HG03439 (cell line): ENCODE measurements at regions not wholly inside any gene's neighbourhood (a gene's known extent, or its start where the extent isn't known, plus 50 kb on each side); places are given as distances from the start of the nearest gene placed in this dataset.

Source experiments
- ATAC-seq: cut with Tn5 transposase; IDR thresholded peaks from one replicate; pipeline ENCODE4 v1.9.1; 2021; ENCODE audit warnings: mild to moderate bottlenecking, moderate library complexity; ENCODE audit not compliant: unreplicated experiment

GRCh38 chr5:3943859-3944258 lies 348.2 kb downstream of the IRX1 start:
- ATAC-seq, result no peak

DNA sequence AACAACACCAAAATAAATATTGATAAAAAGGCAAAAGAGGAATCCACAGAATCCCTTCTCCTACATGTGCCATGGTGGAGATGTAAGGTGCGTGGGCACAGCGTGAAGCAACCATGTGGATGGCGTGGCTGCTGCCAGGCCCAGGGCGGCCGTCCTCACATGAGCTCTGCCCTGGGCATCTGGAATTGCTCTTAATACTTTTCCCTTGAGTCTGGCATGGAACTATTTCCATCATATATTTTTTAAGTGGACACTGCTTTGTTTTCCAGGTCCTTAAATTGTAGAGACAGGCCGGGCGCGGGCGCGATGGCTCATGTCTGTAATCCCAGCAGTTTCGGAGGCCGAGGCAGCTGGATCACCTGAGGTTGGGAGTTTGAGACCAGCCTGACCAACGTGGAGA lies 349.3 kb downstream of the IRX1 start:
- ATAC-seq, result no peak

DNA sequence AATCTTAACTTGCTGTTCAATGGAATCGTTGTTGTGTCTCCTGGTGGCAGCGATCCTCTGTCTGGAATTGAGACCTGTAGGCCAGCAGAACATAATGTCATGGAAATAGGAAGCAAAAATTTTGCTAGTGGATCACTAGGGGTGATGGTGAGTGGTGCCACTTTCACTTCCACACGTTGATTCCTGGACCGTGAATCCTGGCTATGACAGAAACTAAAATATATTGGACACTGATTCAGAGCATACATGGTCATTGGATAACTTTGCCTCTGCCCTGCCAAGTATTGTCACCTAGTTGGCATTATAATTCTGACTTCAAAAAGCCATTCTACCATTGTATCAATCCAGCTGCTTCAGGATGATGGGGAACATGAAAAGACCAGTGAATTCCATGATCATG lies 353.2 kb downstream of the IRX1 start:
- ATAC-seq, result no peak

GRCh38 chr5:3954199-3954598 lies 358.6 kb downstream of the IRX1 start:
- no peak for ATAC-seq

DNA sequence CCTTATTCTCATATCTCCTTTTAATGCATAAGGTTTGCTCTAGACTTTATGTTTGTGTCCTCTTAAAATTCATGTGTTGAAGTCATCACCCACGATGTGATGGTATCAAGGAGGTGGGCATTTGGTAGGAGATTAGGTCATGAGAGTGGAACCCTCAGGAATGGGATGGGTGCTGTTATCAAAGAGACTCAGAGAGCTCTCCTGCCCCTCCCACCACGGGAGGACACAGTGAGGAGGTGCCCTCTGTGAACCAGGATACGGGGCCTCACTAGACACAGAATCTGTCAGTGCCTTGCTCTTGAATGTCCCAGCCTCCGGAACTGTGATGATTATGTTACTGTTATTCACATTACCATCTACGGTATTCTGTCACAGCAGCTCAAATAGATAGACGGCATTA lies 359.0 kb downstream of the IRX1 start:
- ATAC-seq, result no peak

DNA sequence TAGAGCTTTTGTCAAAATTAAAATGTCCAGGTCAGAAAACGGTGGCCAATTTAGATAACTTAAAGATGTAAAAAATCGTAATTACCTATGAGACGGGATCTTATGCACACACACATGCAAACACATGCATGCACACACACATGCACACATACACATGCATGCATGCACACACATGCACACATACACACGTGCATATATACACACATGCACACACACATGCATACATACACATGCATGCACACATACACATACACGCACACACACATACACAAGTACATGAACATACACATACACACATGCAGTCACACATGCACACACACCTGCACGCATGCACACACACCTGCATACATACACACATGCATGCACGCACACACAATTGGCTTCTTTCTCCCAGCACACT lies 362.0 kb downstream of the IRX1 start:
- ATAC-seq, result no peak

DNA sequence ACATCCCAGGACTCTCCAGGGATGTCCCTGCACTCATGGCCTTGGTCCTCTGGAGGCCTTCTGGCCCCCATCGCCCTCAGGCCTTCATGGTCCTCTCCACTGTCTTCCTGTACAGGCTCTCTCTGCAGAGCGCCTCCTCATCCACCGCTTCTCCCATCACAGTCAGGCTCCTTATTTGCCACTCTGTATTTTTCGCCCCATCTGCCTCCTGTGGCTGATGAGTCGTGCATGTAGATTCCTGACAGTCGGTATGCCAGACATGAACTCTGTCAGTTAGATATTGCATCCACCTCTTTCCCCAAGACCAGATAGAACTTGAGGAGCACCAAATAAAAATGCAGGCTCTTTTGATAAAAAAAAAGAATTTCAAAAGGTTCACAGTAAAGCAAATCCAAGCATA lies 362.8 kb downstream of the IRX1 start:
- no peak for ATAC-seq

DNA sequence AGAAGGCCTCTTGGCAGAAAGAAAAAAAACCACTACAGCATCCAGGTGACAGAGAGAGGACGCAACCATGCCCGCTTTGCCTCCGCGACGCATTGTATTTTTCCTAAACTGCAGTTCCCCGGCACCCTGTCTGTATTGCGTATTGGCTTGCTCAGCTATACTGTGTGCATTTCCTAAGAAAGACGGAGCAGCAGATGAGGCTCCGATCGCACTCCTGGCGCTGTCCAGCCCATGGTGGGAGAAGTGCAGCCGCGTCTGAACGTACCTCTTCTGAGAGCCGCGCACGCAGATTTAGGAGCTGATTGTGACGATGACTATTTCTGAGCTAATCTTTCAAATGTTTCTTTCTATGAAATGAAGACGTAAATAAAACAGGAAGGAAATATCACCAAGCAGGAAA lies 366.5 kb downstream of the IRX1 start:
- ATAC-seq, result no peak

GRCh38 chr5:3963652-3964051 lies 368.0 kb downstream of the IRX1 start:
- ATAC-seq, result no peak

DNA sequence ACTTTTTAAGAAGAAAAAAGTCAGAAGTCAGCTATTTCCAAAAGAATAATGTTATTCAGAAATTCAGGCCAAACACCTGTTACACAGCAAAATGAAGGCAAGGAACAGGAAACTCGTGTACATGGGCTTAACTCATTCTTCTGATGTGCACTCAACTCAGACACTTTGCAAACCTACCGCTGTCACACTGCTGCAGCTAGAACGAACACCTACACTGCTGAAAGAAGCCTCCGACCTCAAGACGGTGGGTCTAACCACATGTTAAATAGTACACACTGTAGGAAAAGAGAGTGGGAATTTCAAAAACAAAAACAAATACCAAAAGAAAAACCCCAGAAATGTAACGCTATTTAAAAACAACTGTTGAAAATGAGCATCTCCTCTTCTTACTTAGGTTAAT lies 384.5 kb downstream of the IRX1 start:
- no peak for ATAC-seq

DNA sequence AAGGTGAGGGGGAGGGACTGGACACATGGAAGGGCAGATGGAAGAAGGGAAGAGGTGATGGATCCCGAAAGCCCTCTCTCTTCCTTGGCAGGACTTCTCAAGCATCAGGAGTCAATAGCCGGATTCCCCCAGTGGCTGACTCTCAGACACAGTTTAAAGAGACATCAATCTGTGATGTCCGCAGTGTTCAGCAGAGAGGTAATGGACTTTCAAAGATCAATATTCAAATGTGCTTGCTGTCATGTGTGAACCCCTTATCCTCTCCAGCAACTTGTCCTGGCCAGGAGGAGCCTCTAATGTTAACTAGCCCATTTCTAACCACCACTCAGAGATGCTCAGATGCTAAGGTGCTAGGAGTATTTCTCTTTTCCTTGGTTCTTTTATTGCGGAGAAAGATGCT lies 392.2 kb downstream of the IRX1 start:
- ATAC-seq, result no peak

GRCh38 chr5:3993856-3994473 lies 398.3 kb downstream of the IRX1 start:
- ATAC-seq, result no peak

DNA sequence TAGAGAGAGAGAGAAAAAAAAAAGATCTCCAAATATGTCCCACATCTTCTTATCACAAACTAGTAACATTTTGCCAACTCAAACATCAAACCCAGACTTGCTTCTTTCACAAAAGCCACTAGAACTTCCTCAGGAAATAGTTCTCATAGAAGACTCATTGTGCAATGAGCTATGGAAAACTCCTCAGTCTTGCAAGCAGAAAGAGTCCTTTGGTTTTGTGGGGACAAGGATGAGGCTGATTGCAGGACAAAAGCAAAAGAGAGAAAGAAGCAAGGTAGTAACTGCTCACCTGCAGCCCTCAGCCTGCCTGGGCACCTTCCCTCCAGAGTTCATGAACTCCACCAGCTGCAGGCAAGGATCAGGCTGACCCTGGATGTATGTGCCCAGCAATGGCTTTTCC lies 399.0 kb downstream of the IRX1 start:
- no peak for ATAC-seq

DNA sequence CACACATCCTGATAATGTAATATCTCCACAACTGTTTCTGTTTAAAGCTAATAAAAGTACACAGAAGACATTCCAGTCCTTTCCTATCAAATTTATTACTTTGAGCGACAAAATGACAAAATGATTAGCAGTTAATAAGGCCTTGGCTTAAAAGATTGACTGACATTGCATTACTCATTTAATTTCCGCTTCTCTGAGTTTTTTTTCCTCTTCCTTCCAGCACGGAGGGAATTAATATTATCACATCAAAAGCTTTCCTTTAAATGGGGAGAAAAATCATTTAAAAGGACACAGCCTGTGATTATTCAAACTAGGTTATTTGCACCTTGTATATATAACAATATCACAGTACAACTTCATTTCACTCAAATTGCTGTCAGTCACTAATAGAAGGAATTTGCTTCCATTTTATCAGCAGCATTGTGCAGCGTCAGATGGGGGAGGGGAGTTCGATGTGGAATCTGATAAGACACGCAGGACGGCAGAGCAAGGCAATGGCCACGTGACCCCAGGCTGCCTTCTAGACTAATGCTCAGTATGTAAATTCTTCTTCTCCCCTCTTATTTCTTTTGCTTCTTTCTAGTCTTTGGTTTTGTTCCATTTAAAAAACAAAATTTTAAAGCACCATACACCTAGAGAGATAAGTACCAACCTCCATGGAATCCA lies 400.5 kb downstream of the IRX1 start:
- ATAC-seq, result no peak

GRCh38 chr5:3996707-3997336 lies 401.2 kb downstream of the IRX1 start:
- no peak for ATAC-seq

GRCh38 chr5:3997670-3998069 lies 402.0 kb downstream of the IRX1 start:
- no peak for ATAC-seq

DNA sequence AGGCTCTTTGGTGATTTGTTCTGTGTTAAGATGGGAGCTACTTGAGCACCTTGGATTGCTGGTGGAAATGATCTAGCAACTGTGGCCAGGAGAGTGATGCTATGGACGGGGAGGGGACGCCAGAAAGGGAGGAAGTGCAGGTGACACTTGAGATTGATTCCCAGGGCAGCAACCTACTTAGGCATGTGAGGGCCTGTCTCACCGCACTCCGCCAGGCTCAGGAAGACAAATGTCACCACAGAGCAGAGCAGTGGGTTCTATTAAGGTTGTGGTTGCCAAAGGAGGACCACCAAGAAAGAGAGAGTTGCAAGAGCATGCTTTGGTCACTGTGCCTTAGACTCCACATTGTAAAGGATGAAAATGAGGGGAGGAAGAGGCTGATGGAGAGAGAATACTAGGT lies 404.3 kb downstream of the IRX1 start:
- ATAC-seq, result no peak

- no peak for ATAC-seq
Observed at GRCh38 chr5:4001004-4001403, 405.4 kb downstream of the IRX1 start.

DNA sequence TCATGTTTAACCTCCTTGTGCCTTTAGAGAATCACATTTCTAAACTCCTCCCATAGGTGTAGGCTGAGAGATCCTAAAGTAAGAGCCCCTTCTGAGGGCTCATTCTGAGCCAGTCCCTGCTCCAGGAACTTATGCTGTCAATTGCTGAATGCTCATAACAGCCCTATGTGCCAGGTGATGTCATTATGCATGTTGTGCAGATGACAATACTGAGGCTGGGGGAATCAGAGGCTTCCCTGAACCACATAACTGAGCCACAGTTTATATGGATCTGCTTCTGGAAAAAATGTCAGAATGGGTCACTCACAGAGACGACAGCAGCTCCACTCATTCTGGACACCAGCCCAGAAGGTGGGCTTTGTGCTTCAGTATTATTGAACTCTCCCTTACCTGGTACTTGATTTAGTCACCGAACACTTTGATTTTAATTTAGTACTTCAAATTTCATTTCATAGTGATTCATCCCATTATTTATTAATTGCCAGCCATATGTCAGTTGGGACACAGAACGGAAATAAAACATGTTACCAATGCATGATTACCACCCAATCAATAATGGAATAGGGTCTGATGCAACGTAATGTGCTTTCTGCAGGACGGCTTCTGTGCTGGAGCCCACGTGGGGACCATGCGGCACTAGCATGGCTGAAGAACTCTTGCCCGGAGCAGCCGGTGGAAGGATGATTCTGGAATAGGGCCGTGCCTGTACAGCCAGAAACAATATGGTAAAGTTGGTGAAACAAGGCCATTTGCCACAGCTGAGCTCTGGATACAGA lies 406.3 kb downstream of the IRX1 start:
- ATAC-seq, result no peak

- ATAC-seq, result no peak
Observed at GRCh38 chr5:4005335-4005734, 409.7 kb downstream of the IRX1 start.

GRCh38 chr5:4007001-4007400 lies 411.4 kb downstream of the IRX1 start:
- ATAC-seq, result no peak

GRCh38 chr5:4011943-4012342 lies 416.3 kb downstream of the IRX1 start:
- no peak for ATAC-seq
